ENCODE measurements at regions not wholly inside any gene's neighbourhood (a gene's known extent, or its start where the extent isn't known, plus 50 kb on each side); places are given as distances from the start of the nearest gene placed in this dataset.

DNA sequence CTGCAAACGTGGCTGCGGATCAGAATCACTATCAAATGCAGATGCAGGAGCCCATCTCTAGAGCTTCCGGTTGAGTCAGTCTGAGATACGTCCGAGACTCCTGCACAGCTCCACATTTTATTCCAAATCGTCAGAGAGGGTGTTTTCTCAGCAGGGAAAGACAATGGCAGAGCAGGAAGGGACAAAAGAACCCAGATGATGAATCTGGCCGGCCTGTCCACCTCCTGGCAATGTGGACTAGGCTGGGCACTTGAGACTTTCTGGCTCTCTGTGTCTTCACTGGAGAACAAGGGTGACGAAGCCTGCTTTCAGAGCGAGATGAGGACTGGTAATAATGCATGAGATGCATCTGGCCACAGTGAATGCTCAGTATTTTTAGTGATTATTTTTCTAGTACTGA is 255.9 kb upstream of the MYT1L start:
- TF ChIP-seq, protein P1, sequence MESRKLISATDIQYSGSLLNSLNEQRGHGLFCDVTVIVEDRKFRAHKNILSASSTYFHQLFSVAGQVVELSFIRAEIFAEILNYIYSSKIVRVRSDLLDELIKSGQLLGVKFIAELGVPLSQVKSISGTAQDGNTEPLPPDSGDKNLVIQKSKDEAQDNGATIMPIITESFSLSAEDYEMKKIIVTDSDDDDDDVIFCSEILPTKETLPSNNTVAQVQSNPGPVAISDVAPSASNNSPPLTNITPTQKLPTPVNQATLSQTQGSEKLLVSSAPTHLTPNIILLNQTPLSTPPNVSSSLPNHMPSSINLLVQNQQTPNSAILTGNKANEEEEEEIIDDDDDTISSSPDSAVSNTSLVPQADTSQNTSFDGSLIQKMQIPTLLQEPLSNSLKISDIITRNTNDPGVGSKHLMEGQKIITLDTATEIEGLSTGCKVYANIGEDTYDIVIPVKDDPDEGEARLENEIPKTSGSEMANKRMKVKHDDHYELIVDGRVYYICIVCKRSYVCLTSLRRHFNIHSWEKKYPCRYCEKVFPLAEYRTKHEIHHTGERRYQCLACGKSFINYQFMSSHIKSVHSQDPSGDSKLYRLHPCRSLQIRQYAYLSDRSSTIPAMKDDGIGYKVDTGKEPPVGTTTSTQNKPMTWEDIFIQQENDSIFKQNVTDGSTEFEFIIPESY (IDR thresholded peaks at IDR 0.05; ENCODE audit: borderline replicate concordance, low read depth): no peak
- TF ChIP-seq TCF12 (IDR thresholded peaks at IDR 0.05) (no peak), POLR2AphosphoS5 (IDR thresholded peaks at IDR 0.05; ENCODE audit: low read depth, low read length) (no peak), SIN3A (IDR thresholded peaks at IDR 0.05; ENCODE audit: borderline replicate concordance, low read depth, low read length) (no peak), TAF1 (IDR thresholded peaks at IDR 0.05; ENCODE audit: borderline replicate concordance, low read depth, low read length) (no peak), EP300 (IDR thresholded peaks at IDR 0.05; ENCODE audit: borderline replicate concordance in 1 of 2, low read depth in 1 of 2, low read length in 1 of 2) (no peak), EZH2phosphoT487 (IDR thresholded peaks at IDR 0.05; ENCODE audit: borderline replicate concordance, low read depth) (no peak), SMC3 (IDR thresholded peaks at IDR 0.05; ENCODE audit: low read depth, low read length) (no peak)
- TF ChIP-seq, protein P2, sequence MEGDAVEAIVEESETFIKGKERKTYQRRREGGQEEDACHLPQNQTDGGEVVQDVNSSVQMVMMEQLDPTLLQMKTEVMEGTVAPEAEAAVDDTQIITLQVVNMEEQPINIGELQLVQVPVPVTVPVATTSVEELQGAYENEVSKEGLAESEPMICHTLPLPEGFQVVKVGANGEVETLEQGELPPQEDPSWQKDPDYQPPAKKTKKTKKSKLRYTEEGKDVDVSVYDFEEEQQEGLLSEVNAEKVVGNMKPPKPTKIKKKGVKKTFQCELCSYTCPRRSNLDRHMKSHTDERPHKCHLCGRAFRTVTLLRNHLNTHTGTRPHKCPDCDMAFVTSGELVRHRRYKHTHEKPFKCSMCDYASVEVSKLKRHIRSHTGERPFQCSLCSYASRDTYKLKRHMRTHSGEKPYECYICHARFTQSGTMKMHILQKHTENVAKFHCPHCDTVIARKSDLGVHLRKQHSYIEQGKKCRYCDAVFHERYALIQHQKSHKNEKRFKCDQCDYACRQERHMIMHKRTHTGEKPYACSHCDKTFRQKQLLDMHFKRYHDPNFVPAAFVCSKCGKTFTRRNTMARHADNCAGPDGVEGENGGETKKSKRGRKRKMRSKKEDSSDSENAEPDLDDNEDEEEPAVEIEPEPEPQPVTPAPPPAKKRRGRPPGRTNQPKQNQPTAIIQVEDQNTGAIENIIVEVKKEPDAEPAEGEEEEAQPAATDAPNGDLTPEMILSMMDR (IDR thresholded peaks at IDR 0.05): no peak
- TF ChIP-seq, protein P3, sequence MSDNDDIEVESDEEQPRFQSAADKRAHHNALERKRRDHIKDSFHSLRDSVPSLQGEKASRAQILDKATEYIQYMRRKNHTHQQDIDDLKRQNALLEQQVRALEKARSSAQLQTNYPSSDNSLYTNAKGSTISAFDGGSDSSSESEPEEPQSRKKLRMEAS (IDR thresholded peaks at IDR 0.05; ENCODE audit: low read depth): no peak
- TF ChIP-seq, protein P4, sequence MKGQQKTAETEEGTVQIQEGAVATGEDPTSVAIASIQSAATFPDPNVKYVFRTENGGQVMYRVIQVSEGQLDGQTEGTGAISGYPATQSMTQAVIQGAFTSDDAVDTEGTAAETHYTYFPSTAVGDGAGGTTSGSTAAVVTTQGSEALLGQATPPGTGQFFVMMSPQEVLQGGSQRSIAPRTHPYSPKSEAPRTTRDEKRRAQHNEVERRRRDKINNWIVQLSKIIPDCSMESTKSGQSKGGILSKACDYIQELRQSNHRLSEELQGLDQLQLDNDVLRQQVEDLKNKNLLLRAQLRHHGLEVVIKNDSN (IDR thresholded peaks at IDR 0.05; ENCODE audit: borderline replicate concordance, low read depth): no peak
